DMS153 treated with DMSO at 0.1 percent for 48 hours (cell line): ENCODE measurements at regions not wholly inside any gene's neighbourhood (a gene's known extent, or its start where the extent isn't known, plus 50 kb on each side); places are given as distances from the start of the nearest gene placed in this dataset.
"Not testable (repeated sequence)": the region's sequence is repeated elsewhere in the genome, so short reads cannot be mapped to it uniquely, and the experiment has no call there.

Experiments
- DNase-seq: peaks from one replicate; lab custom pipeline; 2025; ENCODE audit not compliant: unreplicated experiment; lab: John Stamatoyannopoulos, UW

- no peak for DNase-seq
Observed at GRCh38 chr1:117702654-117703053, 96.8 kb downstream of the TENT5C start.

GRCh38 chr1:117707371-117707770 is 101.5 kb downstream of the TENT5C start:
- no peak for DNase-seq

GRCh38 chr1:117708323-117709248 is 102.7 kb downstream of the TENT5C start:
- DNase-seq = no peak

- DNase-seq = no peak
Observed at GRCh38 chr1:117709249-117709691, 103.4 kb downstream of the TENT5C start.

GRCh38 chr1:117710710-117711109 is 104.9 kb downstream of the TENT5C start:
- DNase-seq = no peak

GRCh38 chr1:117712621-117713020 is 106.8 kb downstream of the TENT5C start:
- no peak for DNase-seq

- DNase-seq = no peak
Observed at GRCh38 chr1:117714546-117714945, 108.7 kb downstream of the TENT5C start.

- not testable (repeated sequence) for DNase-seq
Observed at GRCh38 chr1:117716030-117716429, 110.2 kb downstream of the TENT5C start.

GRCh38 chr1:117717980-117718379 is 112.1 kb downstream of the TENT5C start:
- not testable (repeated sequence) for DNase-seq

- DNase-seq = not testable (repeated sequence)
Observed at GRCh38 chr1:117718596-117718995, 112.7 kb downstream of the TENT5C start.

- DNase-seq = no peak
Observed at GRCh38 chr1:117719004-117719403, 113.2 kb downstream of the TENT5C start.

GRCh38 chr1:117732065-117732797 is 126.4 kb downstream of the TENT5C start:
- DNase-seq = no peak

- DNase-seq = no peak
Observed at GRCh38 chr1:117732956-117733355, 127.1 kb downstream of the TENT5C start.

GRCh38 chr1:117734403-117734802 is 128.6 kb downstream of the TENT5C start:
- no peak for DNase-seq

- peak; percentile 4 for DNase-seq
Observed at GRCh38 chr1:117735045-117735992, 129.5 kb downstream of the TENT5C start.

- DNase-seq = no peak
Observed at GRCh38 chr1:117739504-117739903, 133.7 kb downstream of the TENT5C start.

- DNase-seq = no peak
Observed at GRCh38 chr1:117740496-117740895, 134.6 kb downstream of the TENT5C start.

GRCh38 chr1:117746565-117746964 is 140.7 kb downstream of the TENT5C start:
- DNase-seq = not testable (repeated sequence)

- no peak for DNase-seq
Observed at GRCh38 chr1:117747605-117748004, 141.8 kb downstream of the TENT5C start.

GRCh38 chr1:117751321-117751720 is 145.5 kb downstream of the TENT5C start:
- DNase-seq = no peak

GRCh38 chr1:117752661-117753060 is 146.8 kb downstream of the TENT5C start:
- DNase-seq = no peak
